Stimulated activated CD4-positive, alpha-beta T cell treated with anti-CD3 and anti-CD28 coated beads, Interleukin-2, amount 100 ng/mL, for 4 hours (primary cell): ENCODE measurements at regions not wholly inside any gene's neighbourhood (a gene's known extent, or its start where the extent isn't known, plus 50 kb on each side); places are given as distances from the start of the nearest gene placed in this dataset.
"Not testable (repeated sequence)": the region's sequence is repeated elsewhere in the genome, so short reads cannot be mapped to it uniquely, and the experiment has no call there.

ENCODE experiments used
- DNase-seq: peaks from one replicate; pipeline ENCODE4 v3.0.0-alpha.2; 2020; ENCODE audit warnings: low read depth

DNA sequence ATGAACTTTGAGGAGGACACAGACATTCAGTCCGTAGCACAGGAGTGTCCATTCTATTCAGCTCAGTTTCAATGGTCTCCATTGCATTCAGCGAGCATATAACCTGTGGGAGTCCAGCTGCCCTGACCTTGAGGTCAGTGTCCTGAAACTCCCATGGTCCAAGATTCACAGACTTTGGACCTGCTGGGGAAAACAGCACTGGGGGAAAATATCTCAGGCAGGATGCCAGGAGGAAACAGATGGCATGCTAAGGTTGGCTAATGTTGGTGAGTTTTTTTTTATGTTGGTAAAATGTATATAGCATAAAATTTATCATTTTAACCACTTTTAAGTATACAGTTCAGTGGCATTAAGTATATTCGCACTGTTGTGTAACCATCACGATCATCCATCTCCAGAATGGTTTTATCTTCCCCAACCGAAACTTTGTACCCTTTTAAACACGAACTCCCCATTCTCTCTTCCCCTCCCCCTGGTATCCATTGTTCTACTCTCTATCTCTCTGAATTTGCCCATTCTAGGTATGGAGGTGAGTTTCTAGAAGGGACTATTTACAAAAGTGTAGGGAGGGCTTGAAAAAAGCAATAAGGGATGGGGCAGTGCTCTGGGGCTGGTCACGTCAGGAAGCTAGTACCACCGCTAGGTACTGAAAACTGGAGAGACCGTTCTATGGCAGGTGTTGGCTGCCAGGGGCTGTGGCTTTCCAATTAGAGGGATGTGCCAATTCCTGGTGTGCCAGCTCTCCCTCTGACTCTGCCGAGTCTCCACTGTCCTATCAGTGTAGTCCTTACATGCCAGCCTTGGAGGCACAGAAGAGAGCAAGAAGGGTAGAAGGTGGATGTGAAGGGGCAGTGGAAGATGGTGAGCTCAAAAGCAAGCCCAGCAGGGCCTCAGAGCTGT lies 85.3 kb downstream of the FOXD2 start:
- DNase-seq = no peak

DNA sequence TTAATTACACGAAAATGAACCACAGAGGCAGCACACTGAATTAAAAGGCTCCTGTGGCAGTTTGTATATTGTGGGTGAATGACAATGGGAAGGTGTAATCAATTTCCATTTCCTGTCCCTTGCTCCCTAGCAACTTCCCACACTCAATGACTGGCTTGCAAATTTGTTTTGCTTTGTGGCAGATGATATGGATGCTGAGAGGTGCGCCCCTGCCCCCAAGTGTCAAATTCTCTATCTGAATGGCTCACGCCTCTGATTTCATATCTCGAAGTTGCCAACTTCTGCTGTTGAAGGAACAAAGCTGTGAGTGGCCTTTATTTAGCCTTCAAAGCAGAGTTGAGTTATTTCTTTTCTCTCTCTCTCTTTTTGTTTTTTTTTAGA lies 86.0 kb downstream of the FOXD2 start:
- no peak for DNase-seq

DNA sequence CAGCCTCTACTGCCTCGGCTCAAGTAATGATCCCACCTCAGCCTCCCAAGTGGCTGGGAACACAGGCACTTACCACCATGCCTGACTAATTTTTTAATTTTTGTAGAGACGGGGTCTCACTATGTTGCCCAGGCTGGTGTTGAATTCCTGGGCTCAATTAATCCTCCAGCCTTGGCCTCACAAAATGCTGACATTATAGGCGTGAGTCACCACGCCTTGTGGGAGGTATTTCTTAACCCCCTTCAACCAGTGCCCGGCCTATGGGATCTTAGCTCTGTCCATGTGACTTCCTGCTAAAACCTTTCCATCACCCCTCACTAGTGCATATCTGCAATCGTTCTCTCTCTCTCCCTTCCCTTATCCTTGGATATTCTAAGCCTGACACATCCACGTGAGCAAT lies 86.4 kb downstream of the FOXD2 start:
- no peak for DNase-seq

DNA sequence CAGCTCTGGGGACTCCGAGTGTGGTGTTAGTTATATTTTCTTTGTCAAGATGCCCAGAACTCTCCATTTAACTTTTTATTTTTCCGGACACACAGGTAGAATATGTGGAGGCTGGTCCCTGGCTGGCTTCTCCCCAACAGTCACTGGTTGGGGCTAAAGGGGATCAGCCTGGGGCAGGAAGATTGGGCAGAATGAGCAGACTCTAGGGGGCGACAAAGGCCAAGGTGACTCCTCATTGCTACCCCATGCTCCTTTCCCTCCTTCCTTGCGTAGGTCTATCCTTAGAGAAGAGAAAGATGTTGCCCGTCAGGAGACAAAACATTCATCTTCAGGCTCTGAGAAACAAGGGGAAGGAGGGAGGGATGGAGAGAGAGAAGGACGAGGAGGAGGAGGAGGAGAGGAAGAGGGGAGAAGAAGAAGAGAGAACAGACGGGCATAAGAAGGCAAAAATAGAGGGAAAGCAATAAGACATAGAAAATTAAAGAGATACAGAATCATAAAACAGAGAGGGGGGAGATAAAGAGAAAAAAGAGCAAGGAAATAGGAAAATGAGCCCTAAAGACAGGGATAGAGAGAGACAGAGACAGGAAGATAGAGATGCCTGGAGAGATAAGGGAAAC lies 89.9 kb downstream of the FOXD2 start:
- no peak for DNase-seq

DNA sequence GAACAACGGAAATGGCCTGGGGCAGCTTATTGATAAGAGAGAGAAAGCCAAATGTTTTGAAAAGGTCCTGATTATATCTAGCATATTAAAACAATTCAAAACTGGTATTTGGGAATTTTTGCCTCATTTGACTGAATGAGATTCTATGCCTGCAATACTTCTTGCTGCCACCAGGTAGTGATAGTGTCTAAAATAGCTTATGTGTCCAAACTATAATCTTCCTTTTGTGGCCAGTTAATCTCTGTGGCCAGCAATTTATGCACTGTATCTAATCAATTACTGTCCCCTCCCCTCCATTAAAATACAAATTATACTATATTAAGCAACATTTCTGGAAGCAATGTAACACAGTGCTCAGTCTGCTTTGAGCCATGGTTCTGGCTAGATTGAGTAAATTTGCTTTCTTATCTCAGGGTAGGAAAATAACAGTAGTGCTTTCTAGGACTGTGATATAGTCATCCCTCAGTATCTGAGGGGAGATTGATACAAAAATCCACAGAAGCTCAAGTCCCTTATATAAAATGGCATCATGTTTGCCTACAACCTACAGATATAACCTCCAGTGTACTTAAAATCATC lies 91.8 kb downstream of the FOXD2 start:
- DNase-seq = no peak

DNA sequence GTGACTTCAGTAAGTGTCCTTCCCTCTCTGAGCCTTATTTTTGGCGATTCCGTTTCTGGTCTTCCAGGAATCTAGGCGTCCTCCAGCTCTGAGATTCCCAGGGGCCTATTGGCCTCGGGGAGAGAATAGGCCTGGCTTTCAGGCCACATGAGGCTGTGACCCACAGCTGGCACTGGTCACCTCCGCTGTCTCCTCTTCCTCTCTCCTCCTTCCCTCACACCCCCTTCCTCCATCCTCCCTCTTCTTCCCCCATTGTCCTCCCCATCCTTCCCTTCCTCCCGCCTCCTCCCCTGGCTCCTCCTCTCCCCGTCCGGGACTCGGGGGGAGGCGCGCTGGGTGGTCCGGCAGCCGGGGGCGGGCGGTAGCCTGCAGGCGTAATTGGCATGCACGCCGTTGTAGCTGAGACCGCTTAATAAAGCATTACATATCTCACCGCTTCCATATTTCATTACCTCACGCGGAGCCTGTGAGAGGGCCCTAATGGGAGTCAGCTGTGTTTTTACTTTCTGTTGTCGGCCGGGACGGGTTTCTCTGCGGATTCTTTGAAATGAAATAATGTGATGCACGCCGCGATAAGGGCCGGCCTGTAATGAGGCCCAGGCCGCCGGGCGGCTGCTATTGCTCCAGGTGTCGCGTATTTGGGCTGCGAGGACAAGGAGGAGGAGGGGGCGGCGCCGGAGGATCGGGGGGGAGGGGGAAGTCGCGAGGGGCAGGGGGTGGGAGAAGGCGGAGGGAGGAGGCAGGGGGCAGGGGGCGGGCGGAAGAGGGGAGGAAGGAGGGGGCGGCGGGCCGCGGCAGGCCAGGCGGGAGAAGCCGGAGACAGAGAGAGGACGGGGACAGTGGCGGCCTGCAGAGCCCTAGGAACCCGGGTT lies 95.3 kb downstream of the FOXD2 start:
- no peak for DNase-seq

DNA sequence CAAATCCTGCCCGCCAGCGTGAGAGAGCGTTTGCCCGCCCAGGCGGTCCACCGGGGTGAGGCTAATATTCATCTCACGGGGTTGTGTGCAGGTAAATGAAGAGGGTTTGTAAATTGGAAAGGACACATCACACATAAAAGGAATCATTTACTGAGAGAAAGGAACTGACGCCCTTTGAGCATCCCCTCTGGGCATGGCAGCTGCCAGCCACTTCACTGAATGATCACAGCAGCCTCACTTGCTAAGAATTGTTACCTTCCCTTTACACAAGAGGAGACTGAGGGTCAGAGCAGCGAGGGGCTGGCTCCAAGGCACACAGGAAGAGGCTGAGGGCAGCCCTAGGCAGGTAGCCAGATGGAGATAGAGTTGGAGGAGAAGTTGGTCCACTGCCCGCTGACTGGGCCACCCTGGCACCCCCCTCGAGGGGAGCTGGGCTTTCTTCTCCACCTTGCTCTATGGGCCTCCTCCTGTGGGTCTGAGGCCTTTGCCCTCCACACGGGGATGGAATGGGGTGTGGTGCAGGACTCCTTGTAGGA lies 96.0 kb downstream of the FOXD2 start:
- DNase-seq = no peak

DNA sequence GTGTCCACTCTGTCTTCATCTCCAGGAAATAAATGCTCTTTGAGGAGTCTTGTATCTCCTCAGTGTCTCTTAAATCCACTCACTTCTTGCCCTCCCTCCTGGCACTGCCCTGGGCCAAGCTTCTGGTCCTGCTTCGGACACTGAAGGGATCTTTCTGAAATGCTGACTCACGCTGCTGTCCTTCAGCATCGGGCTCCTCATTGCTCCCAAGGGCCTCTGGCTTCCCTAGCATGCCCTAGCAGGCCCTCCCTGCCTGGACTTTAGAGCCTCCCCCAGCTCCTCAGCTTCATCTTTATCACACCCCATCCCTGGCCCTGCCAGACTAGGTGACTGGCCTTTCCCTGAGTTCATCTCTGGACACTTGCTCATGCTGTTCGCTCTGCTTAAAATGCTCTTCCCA lies 96.6 kb downstream of the FOXD2 start:
- DNase-seq = no peak

DNA sequence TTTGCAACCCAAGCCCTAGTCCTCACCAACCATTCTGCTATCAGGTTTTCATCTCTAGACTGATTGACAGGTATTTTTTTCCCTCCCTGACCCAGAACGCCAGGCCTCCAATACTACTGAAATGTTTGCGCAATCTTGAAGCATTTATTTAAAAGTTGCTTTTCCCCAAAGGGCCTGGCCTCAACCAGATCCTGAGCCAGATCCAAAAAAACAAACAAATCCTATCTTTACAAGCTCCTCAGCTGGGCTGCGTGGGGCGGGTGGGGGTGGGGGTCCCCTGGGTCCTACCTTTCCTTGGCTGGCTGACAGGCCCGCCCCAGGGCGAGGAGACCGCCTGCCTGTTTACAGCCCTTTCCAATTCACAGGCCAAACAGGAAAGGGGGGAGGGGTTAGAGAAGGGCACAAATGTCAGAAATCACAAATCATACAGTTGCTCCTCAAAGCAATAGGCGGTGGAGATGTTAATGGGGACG lies 98.8 kb downstream of the FOXD2 start:
- DNase-seq = no peak

DNA sequence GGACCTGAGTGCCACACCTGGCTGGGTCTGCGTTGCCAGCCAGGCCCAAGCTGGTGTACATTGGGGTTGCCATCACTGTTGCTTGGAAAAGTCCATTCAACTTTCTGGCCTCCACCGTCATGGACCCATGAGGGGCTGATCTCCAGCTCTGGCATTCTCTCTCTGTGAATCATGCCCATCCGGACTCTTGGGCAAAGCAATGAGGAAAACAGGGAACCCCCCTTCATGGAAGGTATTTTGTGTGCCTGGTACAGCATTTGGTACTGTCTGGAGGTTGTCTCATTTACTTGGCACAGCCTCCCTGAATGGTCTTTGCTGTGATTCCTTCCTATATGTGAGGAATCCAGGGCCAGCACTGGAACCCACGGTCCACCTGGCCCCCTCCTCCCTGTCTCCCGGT lies 99.4 kb downstream of the FOXD2 start:
- no peak for DNase-seq

DNA sequence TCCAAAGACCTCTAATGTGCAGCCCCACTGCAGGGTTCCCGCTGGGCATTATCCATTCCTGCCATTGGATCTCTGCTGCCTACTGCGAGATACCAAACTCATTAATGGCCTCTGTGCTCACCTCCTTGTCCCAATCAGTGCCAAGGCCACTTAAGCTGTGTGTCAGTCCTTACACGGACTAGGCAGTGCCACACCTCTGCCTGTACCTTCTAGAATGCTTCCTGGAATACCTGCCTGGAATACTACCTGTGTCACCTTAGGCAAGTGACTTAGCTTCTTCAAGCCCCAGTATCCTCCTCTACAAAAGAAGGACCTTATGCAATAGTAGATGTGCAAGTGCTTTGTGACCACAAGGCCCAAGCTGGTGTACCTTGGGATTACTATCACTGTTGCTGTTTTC lies 100.1 kb downstream of the FOXD2 start:
- DNase-seq = no peak

DNA sequence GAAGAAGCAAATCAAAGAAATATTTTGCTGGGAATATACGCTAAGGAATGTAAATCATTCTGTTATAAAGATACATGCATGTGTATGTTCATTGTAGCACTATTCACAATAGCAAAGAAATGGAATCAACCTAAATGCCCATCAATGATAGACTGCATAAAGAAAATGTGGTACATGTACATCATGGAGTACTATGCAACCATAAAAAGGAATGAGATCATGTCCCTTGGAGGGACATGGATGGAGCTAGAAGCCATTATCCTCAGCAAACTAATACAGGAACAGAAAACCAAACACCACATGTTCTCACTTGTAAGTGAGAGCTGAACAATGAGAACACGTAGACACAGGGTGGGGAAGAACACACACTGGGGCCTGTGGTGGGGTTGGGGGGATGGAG lies 100.7 kb downstream of the FOXD2 start:
- DNase-seq = not testable (repeated sequence)

DNA sequence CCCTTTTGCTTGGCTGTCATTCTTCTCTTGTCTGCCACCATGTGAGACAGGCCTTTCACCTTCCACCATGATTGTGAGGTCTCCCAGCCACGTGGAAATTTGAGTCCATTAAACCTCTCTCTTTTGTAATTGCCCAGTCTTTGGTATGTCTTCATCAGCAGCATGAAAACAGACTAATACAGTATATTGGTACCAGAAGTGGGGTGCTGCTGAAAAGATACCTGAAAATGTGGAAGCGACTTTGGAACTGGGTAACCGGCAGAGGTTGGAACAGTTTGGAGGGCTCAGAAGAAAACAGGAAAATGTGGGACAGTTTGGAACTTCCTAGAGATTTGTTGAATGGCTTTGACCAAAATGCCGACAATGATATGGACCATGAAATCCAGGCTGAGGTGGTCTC lies 103.9 kb downstream of the FOXD2 start:
- not testable (repeated sequence) for DNase-seq

DNA sequence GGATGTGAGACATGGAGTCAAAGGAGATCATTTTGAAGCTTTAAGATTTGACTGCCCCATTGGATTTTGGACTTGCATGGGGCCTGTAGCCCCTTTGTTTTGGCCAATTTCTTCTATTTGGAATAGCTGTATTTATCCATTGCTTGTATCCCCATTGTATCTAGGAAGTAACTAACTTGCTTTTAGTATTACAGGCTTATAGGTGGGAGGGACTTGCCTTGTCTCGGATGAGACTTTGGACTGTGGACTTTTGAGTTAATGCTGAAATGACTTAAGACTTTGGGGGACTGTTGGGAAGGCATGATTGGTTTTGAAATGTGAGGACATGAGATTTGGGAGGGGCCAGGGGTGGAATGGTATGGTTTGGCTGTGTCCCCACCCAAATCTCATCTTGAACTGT lies 105.2 kb downstream of the FOXD2 start:
- DNase-seq = not testable (repeated sequence)

DNA sequence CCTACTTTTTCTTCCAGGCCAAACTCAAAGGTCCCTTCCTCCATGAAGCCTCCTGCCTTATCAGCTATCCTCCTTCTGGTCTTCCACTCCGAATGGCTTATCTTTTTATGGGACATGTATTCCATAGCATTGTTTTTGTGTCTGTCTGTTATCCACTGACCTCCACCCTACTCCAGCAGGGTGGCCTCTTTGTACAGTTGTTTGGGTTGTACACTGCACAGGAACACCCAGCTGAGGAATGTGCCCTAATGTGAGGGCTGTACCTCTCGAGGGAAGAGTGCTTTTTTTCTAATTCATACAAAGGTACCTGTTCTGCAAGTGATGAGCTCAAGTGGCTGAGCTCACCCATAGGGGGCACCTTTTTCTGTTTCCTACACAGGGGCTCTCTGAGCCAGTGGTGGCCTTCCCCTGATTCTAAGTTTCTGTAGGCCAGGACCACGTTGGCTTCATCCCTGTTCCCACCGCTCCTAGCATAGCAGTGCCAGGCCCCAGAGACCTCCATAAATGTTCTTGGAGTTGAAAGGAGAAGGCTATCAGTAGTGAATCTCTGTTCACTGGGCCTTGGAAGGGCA lies 108.2 kb downstream of the FOXD2 start:
- no peak for DNase-seq

DNA sequence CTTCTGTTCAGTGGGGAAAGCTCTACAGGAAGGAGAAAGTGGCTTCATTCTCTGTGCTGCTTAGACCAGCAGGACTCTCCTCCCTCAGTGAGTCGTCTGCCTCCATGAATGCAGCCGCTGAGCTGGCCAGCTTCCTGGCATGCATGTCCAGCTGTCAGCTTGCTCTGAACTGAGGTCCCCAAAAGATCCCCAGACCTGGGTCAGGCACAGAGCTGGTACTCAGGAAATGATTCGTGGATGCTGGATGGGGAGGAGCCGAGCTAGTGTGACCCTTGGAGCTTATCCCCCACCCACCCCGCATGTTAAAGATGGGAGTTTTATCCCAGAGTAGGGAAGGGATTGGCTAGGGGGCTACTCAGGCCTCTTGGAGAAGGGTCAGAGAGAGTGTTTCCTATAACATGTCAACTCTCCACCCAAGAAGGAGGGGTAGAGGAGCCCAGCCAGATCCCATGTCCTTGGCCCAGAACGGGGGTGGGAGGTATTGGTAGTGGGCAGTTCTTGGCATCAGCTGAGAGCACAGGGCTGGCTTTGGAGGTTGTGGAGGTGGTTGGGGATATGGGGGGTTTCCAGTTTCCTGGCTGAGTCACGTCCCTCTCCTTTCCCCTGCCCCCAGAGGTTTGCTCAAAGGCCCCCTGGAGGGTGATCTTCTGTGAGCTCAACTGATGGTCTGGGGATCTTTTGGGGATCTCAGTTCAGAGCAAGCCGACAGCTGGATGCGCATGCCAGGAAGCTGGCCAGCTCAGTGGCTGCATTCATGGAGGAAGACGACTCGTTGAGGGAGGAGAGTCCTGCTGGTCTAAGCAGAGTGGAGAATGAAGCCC lies 110.1 kb downstream of the FOXD2 start:
- no peak for DNase-seq

DNA sequence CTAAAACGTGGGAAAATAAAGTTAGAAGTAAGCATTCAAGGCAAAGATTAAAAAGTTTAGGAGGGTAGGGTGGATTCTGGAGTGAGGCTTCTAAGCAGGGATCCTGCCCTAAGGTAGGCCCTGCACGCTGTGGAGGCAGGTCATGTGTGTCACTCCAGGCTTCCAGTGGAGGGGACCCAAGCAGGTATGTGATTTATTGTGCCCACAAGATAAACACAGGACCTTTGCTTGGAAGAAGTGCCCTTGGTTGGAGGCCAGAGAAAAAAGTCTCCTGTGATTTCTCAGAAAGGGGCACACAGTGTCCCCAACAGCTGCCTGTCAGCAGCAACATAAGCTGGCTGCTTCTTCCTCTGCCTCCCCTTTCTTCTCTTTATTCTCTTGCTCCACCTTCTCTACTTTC lies 110.8 kb downstream of the FOXD2 start:
- no peak for DNase-seq

DNA sequence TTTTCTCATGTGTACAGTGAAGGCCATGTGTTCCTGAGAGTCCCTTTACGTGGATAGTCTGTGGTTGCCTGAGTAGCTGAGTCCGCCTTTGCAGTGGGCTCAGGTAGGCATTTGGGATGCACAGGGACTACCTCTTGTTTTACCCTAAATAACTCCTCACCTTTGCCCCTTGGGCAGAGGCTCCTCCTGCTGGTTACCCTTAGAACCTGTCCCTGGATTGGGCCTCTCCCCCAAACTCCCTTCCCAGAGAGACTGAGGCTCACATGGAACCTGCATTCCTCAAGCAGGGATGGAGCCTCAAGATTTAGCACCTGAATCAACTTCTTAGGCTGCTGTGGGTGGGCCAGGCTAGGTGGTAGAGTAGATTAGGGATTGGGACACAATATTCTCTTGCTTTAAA lies 111.7 kb downstream of the FOXD2 start:
- DNase-seq = no peak

DNA sequence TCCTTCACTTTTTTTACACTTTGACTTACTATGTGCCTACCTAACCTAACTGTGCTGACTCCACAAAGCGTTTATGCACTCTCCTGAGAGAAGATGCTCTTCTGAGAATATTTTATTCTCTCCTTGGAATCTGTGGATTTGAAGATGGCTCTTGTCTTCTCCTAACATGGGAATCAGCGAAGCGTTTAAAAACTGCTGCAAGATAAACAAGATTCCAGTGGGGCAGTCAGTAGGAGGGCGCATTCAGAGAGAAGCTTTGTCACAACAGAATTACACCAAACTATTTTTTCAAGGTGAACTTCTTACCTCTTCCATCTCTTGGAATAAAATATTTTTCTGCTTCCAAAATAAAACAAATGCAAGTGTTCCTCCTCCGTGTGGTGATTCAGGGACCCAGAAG lies 113.1 kb downstream of the FOXD2 start:
- no peak for DNase-seq

DNA sequence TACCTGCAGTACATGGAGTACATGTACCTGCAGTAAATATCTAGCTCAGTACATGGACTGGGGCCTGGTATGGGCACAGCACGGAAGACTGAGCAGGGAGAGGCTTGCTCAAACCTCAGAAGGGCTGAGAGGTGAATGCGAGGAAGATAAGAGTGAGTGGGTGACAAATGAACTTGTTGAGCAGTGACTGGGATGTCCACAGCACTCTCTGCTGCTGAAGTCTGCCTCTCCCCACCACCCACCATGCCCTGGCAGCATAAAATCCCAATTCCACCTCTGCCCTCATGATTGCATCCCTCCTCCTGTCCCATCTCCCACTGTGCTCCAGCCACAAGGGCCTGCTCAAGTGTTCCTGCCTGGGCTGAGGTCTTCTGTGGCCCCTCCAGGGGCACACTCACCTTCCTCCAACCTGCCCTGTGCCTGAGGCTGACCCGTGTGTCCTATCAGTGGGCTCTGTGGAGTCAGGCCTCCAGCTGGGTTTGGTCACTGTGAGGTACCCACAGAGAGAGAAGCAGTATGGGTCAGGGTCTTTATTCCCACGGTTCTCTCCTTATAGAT lies 114.2 kb downstream of the FOXD2 start:
- DNase-seq = no peak
